ENCODE measurements at regions not wholly inside any gene's neighbourhood (a gene's known extent, or its start where the extent isn't known, plus 50 kb on each side); places are given as distances from the start of the nearest gene placed in this dataset.
"Not testable (repeated sequence)": the region's sequence is repeated elsewhere in the genome, so short reads cannot be mapped to it uniquely, and the experiment has no call there.

GRCh38 chr5:89055695-89056085 is 172.7 kb upstream of the MEF2C start:
- no peaks in the 10 kb centered on the region for H3K27me3 ChIP-seq (replicated peaks; ENCODE audit: control insufficient read depth, insufficient read depth, low read length, poor library complexity, severe bottlenecking)
- H3K4me1 ChIP-seq (ENCODE audit: control insufficient read depth, insufficient read depth, low read length, poor library complexity, severe bottlenecking) = no peaks in the 10 kb centered on the region
- no peak overlapping the region for H3K4me3 ChIP-seq (ENCODE audit: insufficient read depth, low read depth, low read length, poor library complexity, severe bottlenecking)
- H3K27ac ChIP-seq (ENCODE audit: insufficient read depth, low read length, poor library complexity, severe bottlenecking) = no peak overlapping the region
- no peaks in the 10 kb centered on the region for H3K36me3 ChIP-seq (ENCODE audit: control insufficient read depth, insufficient read depth, low read length)
- no peak for DNase-seq
- H3K9me3 ChIP-seq (ENCODE audit: control insufficient read depth, low read length) = no peaks in the 10 kb centered on the region

GRCh38 chr5:89055015-89055694 is 172.2 kb upstream of the MEF2C start:
- no peaks in the 10 kb centered on the region for H3K4me1 ChIP-seq (ENCODE audit: control insufficient read depth, insufficient read depth, low read length, poor library complexity, severe bottlenecking)
- no peak overlapping the region for H3K4me3 ChIP-seq (ENCODE audit: insufficient read depth, low read depth, low read length, poor library complexity, severe bottlenecking)
- no peaks in the 10 kb centered on the region for H3K9me3 ChIP-seq (ENCODE audit: control insufficient read depth, low read length)
- no peaks in the 10 kb centered on the region for H3K36me3 ChIP-seq (ENCODE audit: control insufficient read depth, insufficient read depth, low read length)
- H3K27ac ChIP-seq (ENCODE audit: insufficient read depth, low read length, poor library complexity, severe bottlenecking) = no peak overlapping the region
- no peak for DNase-seq
- H3K27me3 ChIP-seq (replicated peaks; ENCODE audit: control insufficient read depth, insufficient read depth, low read length, poor library complexity, severe bottlenecking) = no peaks in the 10 kb centered on the region

- no peaks in the 10 kb centered on the region for H3K36me3 ChIP-seq (ENCODE audit: control insufficient read depth, insufficient read depth, low read length)
- H3K9me3 ChIP-seq (ENCODE audit: control insufficient read depth, low read length) = no peaks in the 10 kb centered on the region
- H3K4me3 ChIP-seq (ENCODE audit: insufficient read depth, low read depth, low read length, poor library complexity, severe bottlenecking) = no peak overlapping the region
- H3K27me3 ChIP-seq (replicated peaks; ENCODE audit: control insufficient read depth, insufficient read depth, low read length, poor library complexity, severe bottlenecking) = no peaks in the 10 kb centered on the region
- H3K4me1 ChIP-seq (ENCODE audit: control insufficient read depth, insufficient read depth, low read length, poor library complexity, severe bottlenecking) = no peaks in the 10 kb centered on the region
- H3K27ac ChIP-seq (ENCODE audit: insufficient read depth, low read length, poor library complexity, severe bottlenecking) = no peak overlapping the region
- DNase-seq = no peak
These were observed 170.6 kb upstream of the MEF2C start for GRCh38 chr5:89053547-89053946.

DNA sequence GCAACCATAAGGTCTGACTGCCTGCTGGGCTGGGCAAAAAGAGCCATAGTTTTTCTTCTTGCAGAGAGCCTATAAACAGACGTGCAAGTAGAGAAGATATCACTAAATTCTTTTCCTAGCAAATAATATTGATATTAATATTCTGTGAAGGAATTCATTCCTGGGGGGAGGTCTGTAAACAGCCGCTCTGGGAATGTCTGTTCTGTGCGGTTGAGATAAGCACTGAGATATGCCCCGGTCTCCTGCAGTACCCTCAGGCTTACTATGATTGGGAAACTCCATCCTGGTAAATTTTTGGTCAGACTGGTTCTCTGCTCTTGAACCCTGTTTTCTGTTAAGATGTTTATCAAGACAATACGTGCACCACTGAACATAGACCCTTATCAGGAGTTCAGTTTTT is 167.1 kb upstream of the MEF2C start:
- H3K9me3 ChIP-seq (ENCODE audit: control insufficient read depth, low read length); H3K36me3 ChIP-seq (ENCODE audit: control insufficient read depth, insufficient read depth, low read length); DNase-seq; H3K4me1 ChIP-seq (ENCODE audit: control insufficient read depth, insufficient read depth, low read length, poor library complexity, severe bottlenecking); H3K4me3 ChIP-seq (ENCODE audit: insufficient read depth, low read depth, low read length, poor library complexity, severe bottlenecking); H3K27me3 ChIP-seq (replicated peaks; ENCODE audit: control insufficient read depth, insufficient read depth, low read length, poor library complexity, severe bottlenecking); H3K27ac ChIP-seq (ENCODE audit: insufficient read depth, low read length, poor library complexity, severe bottlenecking): not testable (repeated sequence)

DNA sequence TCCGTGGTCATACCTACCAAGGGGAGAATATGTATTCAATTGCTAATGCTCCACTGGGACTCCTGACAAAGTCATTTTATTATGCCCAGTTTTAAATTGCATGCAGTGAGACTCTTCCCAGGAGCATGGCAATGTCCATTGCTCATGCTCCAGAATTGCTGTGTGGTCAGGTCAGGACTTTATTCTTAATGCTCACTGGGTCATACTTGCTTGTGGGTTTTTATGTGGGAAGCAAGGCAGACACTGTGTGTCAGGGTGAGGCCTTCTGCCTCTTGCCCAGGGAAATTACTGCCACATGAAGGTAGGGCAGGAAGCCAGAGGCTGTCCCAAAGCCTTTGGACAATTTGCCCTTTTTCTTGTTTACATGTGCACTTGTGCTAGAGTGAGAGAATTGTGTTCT is 164.6 kb upstream of the MEF2C start:
- Histone ChIP-seq H3K36me3 (ENCODE audit: control insufficient read depth, insufficient read depth, low read length) (no peaks in the 10 kb centered on the region), H3K4me3 (ENCODE audit: insufficient read depth, low read depth, low read length, poor library complexity, severe bottlenecking) (no peak overlapping the region), H3K27me3 (replicated peaks; ENCODE audit: control insufficient read depth, insufficient read depth, low read length, poor library complexity, severe bottlenecking) (no peaks in the 10 kb centered on the region), H3K4me1 (ENCODE audit: control insufficient read depth, insufficient read depth, low read length, poor library complexity, severe bottlenecking) (no peaks in the 10 kb centered on the region), H3K27ac (ENCODE audit: insufficient read depth, low read length, poor library complexity, severe bottlenecking) (no peak overlapping the region), H3K9me3 (ENCODE audit: control insufficient read depth, low read length) (no peaks in the 10 kb centered on the region)
- no peak for DNase-seq

DNA sequence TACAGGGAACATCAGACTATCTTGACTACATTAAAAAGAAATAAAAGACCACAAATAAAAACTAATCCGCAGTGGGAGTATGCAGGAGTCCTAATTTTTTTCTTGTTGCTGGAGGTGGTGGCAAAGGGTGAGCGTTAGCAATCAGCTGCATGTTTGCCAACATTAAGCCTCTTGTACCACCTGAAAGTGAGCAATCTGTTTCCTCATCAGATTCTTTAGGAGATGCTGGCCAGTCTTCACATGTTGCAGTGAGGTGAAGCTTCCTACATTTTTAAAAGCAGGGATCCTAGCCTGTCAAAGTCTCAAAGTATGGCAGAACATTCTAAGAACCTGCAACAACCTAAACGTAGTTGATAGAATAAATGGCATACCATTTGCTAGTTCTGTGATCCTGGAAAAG is 162.2 kb upstream of the MEF2C start:
- no peaks in the 10 kb centered on the region for H3K27me3 ChIP-seq (replicated peaks; ENCODE audit: control insufficient read depth, insufficient read depth, low read length, poor library complexity, severe bottlenecking)
- no peak for DNase-seq
- H3K4me3 ChIP-seq (ENCODE audit: insufficient read depth, low read depth, low read length, poor library complexity, severe bottlenecking) = no peak overlapping the region
- no peak overlapping the region for H3K27ac ChIP-seq (ENCODE audit: insufficient read depth, low read length, poor library complexity, severe bottlenecking)
- no peaks in the 10 kb centered on the region for H3K9me3 ChIP-seq (ENCODE audit: control insufficient read depth, low read length)
- H3K4me1 ChIP-seq (ENCODE audit: control insufficient read depth, insufficient read depth, low read length, poor library complexity, severe bottlenecking) = no peaks in the 10 kb centered on the region
- no peaks in the 10 kb centered on the region for H3K36me3 ChIP-seq (ENCODE audit: control insufficient read depth, insufficient read depth, low read length)

DNA sequence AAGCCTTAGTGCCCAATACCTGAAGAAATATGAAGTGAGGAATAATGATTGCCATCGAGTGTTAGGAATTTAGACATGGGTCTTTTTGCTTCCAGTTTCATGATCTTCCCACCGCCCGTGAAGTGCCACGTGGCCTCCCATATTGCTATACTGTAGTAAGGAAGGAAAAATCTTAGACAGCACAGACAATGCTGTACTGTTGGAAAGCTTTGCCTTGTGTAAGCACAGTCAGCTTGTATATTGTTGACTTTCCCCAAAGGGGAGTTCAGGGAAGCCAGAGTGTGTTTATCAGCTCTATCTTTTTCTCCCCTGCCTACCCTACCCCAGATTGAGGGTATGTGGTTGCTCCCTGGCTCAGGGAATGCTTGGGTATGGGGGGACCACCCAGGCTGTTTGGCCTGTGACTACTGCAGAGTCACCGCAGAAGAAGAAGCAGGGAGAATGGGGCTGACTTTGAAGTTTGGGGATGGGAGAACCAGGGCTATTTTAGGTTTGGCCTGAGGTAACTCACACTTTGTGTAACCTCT is 161.8 kb upstream of the MEF2C start:
- DNase-seq = no peak
- Histone ChIP-seq H3K27me3 (replicated peaks; ENCODE audit: control insufficient read depth, insufficient read depth, low read length, poor library complexity, severe bottlenecking) (no peaks in the 10 kb centered on the region), H3K4me3 (ENCODE audit: insufficient read depth, low read depth, low read length, poor library complexity, severe bottlenecking) (no peak overlapping the region), H3K36me3 (ENCODE audit: control insufficient read depth, insufficient read depth, low read length) (no peaks in the 10 kb centered on the region), H3K4me1 (ENCODE audit: control insufficient read depth, insufficient read depth, low read length, poor library complexity, severe bottlenecking) (no peaks in the 10 kb centered on the region), H3K27ac (ENCODE audit: insufficient read depth, low read length, poor library complexity, severe bottlenecking) (no peak overlapping the region), H3K9me3 (ENCODE audit: control insufficient read depth, low read length) (no peaks in the 10 kb centered on the region)

DNA sequence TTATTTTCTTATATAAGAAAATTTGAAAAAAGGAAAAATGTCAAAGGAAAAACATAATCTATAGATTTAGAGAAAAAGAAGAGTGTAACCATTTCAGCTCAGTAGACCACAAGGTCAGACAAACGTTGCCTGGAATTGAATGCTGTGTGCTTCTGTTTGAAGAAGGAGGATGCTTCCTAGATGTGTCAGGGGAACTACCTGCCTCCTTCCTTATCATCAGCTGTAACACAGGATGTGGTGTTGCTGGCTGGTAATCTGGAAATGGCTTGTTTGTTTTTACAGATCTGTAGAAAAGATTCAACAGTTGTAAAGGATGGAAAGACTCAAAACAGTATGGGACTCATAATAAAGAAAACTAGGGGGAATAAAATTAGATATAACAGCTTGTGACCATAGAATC is 160.7 kb upstream of the MEF2C start:
- Histone ChIP-seq H3K36me3 (ENCODE audit: control insufficient read depth, insufficient read depth, low read length) (no peaks in the 10 kb centered on the region), H3K4me3 (ENCODE audit: insufficient read depth, low read depth, low read length, poor library complexity, severe bottlenecking) (no peak overlapping the region), H3K4me1 (ENCODE audit: control insufficient read depth, insufficient read depth, low read length, poor library complexity, severe bottlenecking) (no peaks in the 10 kb centered on the region), H3K9me3 (ENCODE audit: control insufficient read depth, low read length) (no peaks in the 10 kb centered on the region), H3K27me3 (replicated peaks; ENCODE audit: control insufficient read depth, insufficient read depth, low read length, poor library complexity, severe bottlenecking) (no peaks in the 10 kb centered on the region), H3K27ac (ENCODE audit: insufficient read depth, low read length, poor library complexity, severe bottlenecking) (no peak overlapping the region)
- no peak for DNase-seq

DNA sequence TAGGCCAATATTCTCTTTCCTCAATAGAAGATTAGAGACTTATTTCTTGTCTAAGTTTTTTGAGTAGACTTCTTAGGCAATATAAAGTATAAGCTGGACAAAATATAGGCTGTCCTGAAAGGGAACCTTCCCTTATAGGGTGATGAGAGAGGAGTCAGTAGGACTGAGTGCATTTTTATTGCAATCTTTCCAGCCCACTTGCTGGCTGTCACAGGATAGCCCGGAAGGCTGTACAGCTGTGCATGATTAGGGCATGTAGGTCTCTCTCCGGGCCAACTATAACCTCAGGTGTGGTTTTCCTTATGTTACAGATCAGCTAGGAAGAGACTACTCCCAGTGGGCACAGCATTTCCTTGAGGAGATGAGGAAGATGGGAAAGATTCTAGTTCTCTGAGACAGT is 159.8 kb upstream of the MEF2C start:
- H3K4me3 ChIP-seq (ENCODE audit: insufficient read depth, low read depth, low read length, poor library complexity, severe bottlenecking) = no peak overlapping the region
- DNase-seq = no peak
- no peaks in the 10 kb centered on the region for H3K27me3 ChIP-seq (replicated peaks; ENCODE audit: control insufficient read depth, insufficient read depth, low read length, poor library complexity, severe bottlenecking)
- no peaks in the 10 kb centered on the region for H3K9me3 ChIP-seq (ENCODE audit: control insufficient read depth, low read length)
- H3K27ac ChIP-seq (ENCODE audit: insufficient read depth, low read length, poor library complexity, severe bottlenecking) = no peak overlapping the region
- no peaks in the 10 kb centered on the region for H3K4me1 ChIP-seq (ENCODE audit: control insufficient read depth, insufficient read depth, low read length, poor library complexity, severe bottlenecking)
- H3K36me3 ChIP-seq (ENCODE audit: control insufficient read depth, insufficient read depth, low read length) = no peaks in the 10 kb centered on the region

DNA sequence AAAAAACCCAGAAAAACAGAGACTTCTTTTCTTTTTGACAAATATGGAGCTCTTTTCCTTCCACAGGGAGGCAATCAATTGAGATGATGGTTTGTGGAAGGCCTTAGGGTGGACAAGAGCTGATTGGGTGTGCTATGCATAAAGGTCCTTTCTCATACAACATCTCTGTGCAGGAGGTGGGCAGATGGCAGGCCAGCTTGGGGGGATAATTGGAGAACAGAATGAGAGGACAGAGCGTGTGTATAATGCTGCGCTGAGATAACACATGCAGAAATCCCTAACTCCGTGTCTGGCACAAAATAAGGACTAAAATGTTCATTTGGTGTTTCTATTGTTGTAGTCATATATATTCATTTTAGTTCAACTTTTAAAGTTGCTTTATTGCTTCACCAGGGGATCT is 159.0 kb upstream of the MEF2C start:
- Histone ChIP-seq H3K27me3 (replicated peaks; ENCODE audit: control insufficient read depth, insufficient read depth, low read length, poor library complexity, severe bottlenecking) (no peaks in the 10 kb centered on the region), H3K4me1 (ENCODE audit: control insufficient read depth, insufficient read depth, low read length, poor library complexity, severe bottlenecking) (no peaks in the 10 kb centered on the region), H3K4me3 (ENCODE audit: insufficient read depth, low read depth, low read length, poor library complexity, severe bottlenecking) (no peak overlapping the region), H3K36me3 (ENCODE audit: control insufficient read depth, insufficient read depth, low read length) (no peaks in the 10 kb centered on the region), H3K9me3 (ENCODE audit: control insufficient read depth, low read length) (no peaks in the 10 kb centered on the region), H3K27ac (ENCODE audit: insufficient read depth, low read length, poor library complexity, severe bottlenecking) (no peak overlapping the region)
- DNase-seq = no peak

Data from effector memory CD4-positive, alpha-beta T cell (primary cell).